Endothelial cell of umbilical vein (primary cell): ENCODE measurements at regions not wholly inside any gene's neighbourhood (a gene's known extent, or its start where the extent isn't known, plus 50 kb on each side); places are given as distances from the start of the nearest gene placed in this dataset.

Experiments used
- MAX ChIP-seq: IDR thresholded peaks from 2 replicates; pipeline ENCODE4 v1.6.1; 2011; ENCODE audit not compliant: insufficient read depth, insufficient read length
- POLR2AphosphoS5 ChIP-seq: IDR thresholded peaks from 2 replicates; pipeline ENCODE4 v1.6.1; 2012; ENCODE audit warnings: low read depth, mild to moderate bottlenecking, control low read depth, low read length, moderate library complexity; ENCODE audit not compliant: insufficient read depth
- TF ChIP-seq, protein P1 (sequence below), 2 donors: IDR thresholded peaks; 1 replicate in 1 of 2; 2 replicates in 1 of 2; pipeline ENCODE4 v1.5.1; 2011; ENCODE audit warnings: low read length in 2 of 2, mild to moderate bottlenecking in 2 of 2, moderate library complexity in 2 of 2, control low read depth in 1 of 2, inconsistent platforms in 1 of 2, low read depth in 1 of 2; ENCODE audit not compliant: insufficient read depth in 1 of 2; ENCODE audit errors: extremely low read depth in 1 of 2

DNA sequence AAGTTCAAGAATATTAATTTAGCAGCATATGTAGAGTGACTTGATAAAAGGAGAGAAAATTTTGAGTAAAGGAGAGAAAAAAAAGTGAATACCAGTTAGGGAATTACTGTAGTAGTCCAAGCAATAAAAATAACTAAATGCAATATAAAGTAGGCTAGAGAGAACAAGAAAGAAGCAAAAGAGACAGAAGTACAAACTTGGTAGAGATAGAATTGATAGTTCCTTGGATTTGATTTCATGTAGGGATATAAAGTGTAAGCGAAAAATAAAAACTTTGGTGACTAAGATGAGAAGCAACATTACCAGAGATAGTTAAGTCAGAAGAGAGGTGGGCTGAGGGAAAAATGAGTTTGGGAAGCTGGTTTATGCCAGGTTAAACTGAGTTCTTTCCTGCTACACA is 252.4 kb downstream of the SEC23A start:
- TF ChIP-seq MAX (no peak), POLR2AphosphoS5 (no peak)
- TF ChIP-seq, protein P1, sequence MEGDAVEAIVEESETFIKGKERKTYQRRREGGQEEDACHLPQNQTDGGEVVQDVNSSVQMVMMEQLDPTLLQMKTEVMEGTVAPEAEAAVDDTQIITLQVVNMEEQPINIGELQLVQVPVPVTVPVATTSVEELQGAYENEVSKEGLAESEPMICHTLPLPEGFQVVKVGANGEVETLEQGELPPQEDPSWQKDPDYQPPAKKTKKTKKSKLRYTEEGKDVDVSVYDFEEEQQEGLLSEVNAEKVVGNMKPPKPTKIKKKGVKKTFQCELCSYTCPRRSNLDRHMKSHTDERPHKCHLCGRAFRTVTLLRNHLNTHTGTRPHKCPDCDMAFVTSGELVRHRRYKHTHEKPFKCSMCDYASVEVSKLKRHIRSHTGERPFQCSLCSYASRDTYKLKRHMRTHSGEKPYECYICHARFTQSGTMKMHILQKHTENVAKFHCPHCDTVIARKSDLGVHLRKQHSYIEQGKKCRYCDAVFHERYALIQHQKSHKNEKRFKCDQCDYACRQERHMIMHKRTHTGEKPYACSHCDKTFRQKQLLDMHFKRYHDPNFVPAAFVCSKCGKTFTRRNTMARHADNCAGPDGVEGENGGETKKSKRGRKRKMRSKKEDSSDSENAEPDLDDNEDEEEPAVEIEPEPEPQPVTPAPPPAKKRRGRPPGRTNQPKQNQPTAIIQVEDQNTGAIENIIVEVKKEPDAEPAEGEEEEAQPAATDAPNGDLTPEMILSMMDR (IDR thresholded peaks at IDR 0.05; ENCODE audit: extremely low read depth in 1 of 2, insufficient read depth in 1 of 2, low read depth in 1 of 2, low read length in 2 of 2) = no peak
